Esophagus (tissue), 2 donors: ENCODE measurements at regions not wholly inside any gene's neighbourhood (a gene's known extent, or its start where the extent isn't known, plus 50 kb on each side); places are given as distances from the start of the nearest gene placed in this dataset.
"Not testable (repeated sequence)": the region's sequence is repeated elsewhere in the genome, so short reads cannot be mapped to it uniquely, and the experiment has no call there.

Experiments used
- H3K27ac ChIP-seq, 2 donors: one replicate each; pipeline ENCODE4 v1.5.1; 2013; ENCODE audit warnings: low read depth in 2 of 2, mild to moderate bottlenecking in 2 of 2, inconsistent platforms in 1 of 2, low read length in 1 of 2, moderate library complexity in 1 of 2
- H3K27me3 ChIP-seq, 2 donors: one replicate each; pipeline ENCODE4 v1.6.1; 2013; ENCODE audit warnings: low read length in 2 of 2, control low read depth in 1 of 2, mild to moderate bottlenecking in 1 of 2; ENCODE audit not compliant: insufficient read depth in 2 of 2, control insufficient read depth in 1 of 2
- H3K36me3 ChIP-seq, 2 donors: one replicate each; pipeline ENCODE4 v1.6.1; 2013; ENCODE audit warnings: low read length in 1 of 2; ENCODE audit not compliant: control insufficient read depth in 2 of 2, insufficient read depth in 2 of 2
- H3K4me1 ChIP-seq, 2 donors: one replicate each; pipeline ENCODE4 v1.6.1; 2013; ENCODE audit warnings: low read length in 1 of 2; ENCODE audit not compliant: control insufficient read depth in 2 of 2, insufficient read depth in 2 of 2
- H3K4me3 ChIP-seq, 2 donors: one replicate each; pipeline ENCODE4 v1.5.1; 2013; ENCODE audit warnings: low read length in 2 of 2, mild to moderate bottlenecking in 2 of 2, low read depth in 1 of 2, moderate library complexity in 1 of 2
- H3K9me3 ChIP-seq, 2 donors: one replicate each; pipeline ENCODE4 v1.6.1; 2013; ENCODE audit warnings: mild to moderate bottlenecking in 2 of 2, low read depth in 1 of 2, low read length in 1 of 2, moderate library complexity in 1 of 2; ENCODE audit not compliant: control insufficient read depth in 2 of 2, insufficient read depth in 1 of 2
- WGBS, 2 donors: extraction: QIAGEN DNeasy Blood & Tissue Kit; methylation state at CpG; one replicate each; pipeline ENCODE4 v1.1.7; 2013; 5-methylcytosine and 5-hydroxymethylcytosine counted together
- donor health status: healthy with polysubstance abuse.
- donor health status: Bipolar disorder and iron deficiency.

DNA sequence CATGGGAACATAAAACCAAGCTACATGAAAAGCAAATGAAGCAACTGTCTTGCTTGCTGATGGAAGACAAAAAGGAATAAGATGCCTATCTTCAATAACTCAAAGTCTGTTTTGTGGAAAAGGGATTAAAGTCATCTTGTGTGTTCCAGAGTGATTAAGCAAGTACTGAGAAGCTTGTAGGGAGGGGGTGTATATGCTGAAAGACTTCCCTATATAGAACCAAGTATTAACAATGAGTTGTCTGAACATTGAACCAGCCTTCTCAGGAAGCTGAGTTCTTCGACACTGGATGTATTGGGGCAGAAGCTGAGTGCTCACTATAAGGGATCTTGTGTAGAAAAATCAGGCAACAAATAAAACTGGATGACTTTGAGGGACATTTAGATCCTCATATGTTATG is 451.8 kb downstream of the CD83 start:
- Histone ChIP-seq H3K9me3 (no peaks in the 10 kb centered on the region), H3K27me3 (no peaks in the 10 kb centered on the region), H3K4me1 (no peaks in the 10 kb centered on the region), H3K27ac (no peak overlapping the region), H3K4me3 (no peak overlapping the region), H3K36me3 (no peaks in the 10 kb centered on the region)
- WGBS, 2 donors = 77 to 81% methylated on average over 1 of the region's 1 CpG

DNA sequence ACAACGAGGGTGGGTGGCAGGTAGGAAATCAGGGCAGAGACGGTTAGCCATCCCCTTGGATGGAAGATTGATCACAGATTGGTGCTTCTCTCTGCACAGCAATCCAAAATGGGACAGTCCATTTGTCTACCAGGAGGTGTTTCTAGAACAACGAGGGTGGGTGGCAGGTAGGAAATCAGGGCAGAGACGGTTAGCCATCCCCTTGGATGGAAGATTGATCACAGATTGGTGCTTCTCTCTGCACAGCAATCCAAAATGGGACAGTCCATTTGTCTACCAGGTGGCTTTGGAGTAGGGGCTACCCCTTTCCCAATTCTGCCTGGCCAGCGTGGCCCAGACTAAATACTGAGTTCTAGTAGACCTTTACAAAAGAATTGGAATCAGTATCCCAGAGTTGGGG is 452.3 kb downstream of the CD83 start:
- WGBS, 2 donors = 86 to 89% methylated on average over 5 of the region's 5 CpGs
- not testable (repeated sequence) for H3K36me3 ChIP-seq, H3K27me3 ChIP-seq, H3K27ac ChIP-seq, H3K4me1 ChIP-seq, H3K9me3 ChIP-seq, H3K4me3 ChIP-seq

DNA sequence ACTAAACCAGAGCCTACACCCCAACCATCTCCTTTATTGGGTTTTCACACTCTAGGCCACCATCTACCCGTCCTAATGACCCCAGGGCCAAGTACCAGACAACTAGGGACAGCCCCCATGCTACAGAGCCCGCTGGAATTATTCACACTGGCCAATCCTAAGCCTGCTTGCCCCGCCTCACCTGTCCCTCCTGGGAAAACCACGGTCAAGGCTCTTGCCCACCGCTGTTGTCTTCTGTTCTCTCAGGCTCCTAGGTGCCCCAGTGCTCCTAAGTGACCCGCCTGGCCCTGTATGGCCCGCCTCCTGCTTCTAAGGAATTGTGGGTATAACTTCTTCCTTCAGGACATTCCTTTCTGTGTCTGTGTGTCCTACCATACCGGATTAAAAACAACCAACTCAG is 453.4 kb downstream of the CD83 start:
- Histone ChIP-seq H3K4me3 (no peak overlapping the region), H3K36me3 (no peaks in the 10 kb centered on the region), H3K4me1 (no peaks in the 10 kb centered on the region), H3K9me3 (no peaks in the 10 kb centered on the region), H3K27ac (no peak overlapping the region), H3K27me3 (no peaks in the 10 kb centered on the region)
- WGBS, 2 donors = 91 to 92% methylated on average over 8 of the region's 8 CpGs

DNA sequence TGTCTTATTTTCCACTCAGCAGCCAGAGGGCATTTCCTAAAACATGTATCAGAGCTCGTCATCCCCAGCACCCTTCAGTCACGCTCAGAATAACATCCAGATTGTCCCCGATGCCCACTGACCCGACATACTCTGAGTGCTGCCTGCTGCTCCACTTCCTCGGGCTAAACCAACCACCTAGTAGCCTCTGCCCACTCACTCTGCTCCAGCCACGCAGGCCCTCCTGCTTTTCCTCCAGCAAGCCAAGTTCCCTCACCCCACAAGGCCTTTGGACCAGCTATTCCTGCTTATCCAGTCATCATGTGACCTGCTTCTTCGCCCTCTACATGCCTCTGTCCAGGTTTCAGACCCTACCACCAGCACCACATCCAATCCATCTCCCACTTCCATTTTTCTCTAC is 454.2 kb downstream of the CD83 start:
- no peaks in the 10 kb centered on the region for H3K9me3 ChIP-seq
- H3K4me1 ChIP-seq = no peaks in the 10 kb centered on the region
- H3K4me3 ChIP-seq = no peak overlapping the region
- H3K27ac ChIP-seq = no peak overlapping the region
- H3K27me3 ChIP-seq = no peaks in the 10 kb centered on the region
- no peaks in the 10 kb centered on the region for H3K36me3 ChIP-seq
- 86 to 93% methylated on average over 7 of the region's 7 CpGs for WGBS, 2 donors

DNA sequence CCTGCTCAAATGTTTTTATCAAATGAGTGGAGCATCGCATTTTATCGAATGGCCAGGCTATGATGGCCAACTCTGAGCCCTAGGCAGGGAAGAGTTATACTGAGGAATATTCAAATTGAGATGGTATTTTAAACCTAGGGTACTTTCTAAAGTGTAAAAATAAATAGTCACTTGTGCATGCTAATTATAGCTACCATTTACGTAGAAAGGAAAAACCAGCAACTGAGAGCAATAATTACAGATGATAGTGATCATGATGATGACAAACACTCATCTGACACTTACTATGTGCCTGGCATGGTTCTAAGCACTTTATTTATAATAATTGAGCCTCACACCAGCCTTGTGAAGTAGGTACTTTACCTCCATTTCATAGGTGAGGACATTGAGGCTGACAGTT is 455.7 kb downstream of the CD83 start:
- no peaks in the 10 kb centered on the region for H3K27me3 ChIP-seq
- H3K36me3 ChIP-seq = no peaks in the 10 kb centered on the region
- no peak overlapping the region for H3K27ac ChIP-seq
- no peaks in the 10 kb centered on the region for H3K4me1 ChIP-seq
- no peak overlapping the region for H3K4me3 ChIP-seq
- H3K9me3 ChIP-seq = no peaks in the 10 kb centered on the region
- 91 to 92% methylated on average over 3 of the region's 3 CpGs for WGBS, 2 donors

DNA sequence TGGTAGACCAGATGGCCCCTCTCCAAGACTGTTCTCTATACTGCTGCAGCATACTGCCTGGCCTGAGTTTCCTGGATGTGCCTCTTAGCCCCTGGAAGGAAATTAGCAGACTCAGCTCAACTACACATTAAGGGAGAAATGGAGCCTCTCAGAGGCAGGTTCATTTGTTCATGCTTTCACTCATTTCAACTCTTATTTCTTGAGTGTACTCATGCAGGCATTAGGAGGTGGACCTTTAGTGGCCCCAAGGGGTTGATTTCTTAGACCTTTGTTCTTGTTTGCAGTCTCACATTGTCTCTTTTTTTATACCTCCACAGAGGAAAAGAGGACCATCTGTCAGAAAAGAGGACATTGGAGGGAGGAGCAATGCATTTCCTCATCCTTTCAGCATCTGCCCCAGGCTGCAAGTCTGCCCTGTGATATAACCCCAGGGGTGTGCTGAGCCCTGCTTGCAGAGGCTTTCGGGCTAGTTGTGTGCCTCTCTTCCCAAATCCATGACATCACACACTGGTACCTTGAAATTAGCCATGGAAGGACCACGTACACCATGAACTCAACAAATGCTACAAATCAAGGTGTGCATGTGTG is 456.2 kb downstream of the CD83 start:
- no peaks in the 10 kb centered on the region for H3K36me3 ChIP-seq
- WGBS, 2 donors = 85 to 88% methylated on average over 2 of the region's 2 CpGs
- no peaks in the 10 kb centered on the region for H3K9me3 ChIP-seq
- no peak overlapping the region for H3K4me3 ChIP-seq
- no peak overlapping the region for H3K27ac ChIP-seq
- no peaks in the 10 kb centered on the region for H3K4me1 ChIP-seq
- H3K27me3 ChIP-seq = no peaks in the 10 kb centered on the region

DNA sequence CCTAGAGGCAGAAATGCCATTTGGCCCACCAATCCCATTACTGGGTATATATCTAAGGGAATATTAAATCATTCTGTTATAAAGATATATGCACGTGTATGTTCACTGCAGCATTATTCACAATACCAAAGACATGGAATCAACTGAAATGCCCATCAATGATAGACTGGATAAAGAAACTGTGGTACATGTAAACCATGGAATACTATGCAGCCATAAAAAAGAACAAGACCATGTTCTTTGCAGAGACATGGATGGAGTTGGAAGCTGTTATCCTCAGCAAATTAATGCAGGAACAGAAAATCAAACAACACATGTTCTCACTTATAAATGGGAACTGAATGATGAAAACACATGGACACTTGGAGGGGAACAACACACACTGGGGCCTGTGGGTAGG is 458.4 kb downstream of the CD83 start:
- Histone ChIP-seq H3K27me3 (no peaks in the 10 kb centered on the region), H3K9me3 (no peaks in the 10 kb centered on the region), H3K36me3 (no peaks in the 10 kb centered on the region), H3K4me1 (no peaks in the 10 kb centered on the region), H3K4me3 (no peak overlapping the region), H3K27ac (no peak overlapping the region)
- 89 to 95% methylated on average over 1 of the region's 1 CpG for WGBS, 2 donors

DNA sequence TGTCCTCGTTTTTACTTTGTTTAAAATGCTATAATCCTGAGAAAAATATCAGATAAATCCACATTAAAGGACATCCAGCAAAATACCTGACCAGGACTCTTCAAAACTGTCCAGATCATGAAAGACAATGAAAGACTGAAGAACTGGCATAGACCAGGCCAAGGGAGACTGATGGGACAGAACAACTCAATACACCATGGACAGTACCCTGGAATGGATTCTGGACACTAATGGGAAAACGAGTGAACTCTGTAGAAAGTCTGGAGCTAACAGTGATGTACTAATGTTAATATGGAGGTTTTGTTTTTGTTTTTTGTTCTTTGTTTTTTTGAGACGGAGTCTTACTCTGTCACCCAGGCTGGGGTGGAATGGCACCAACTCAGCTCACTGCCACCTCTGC is 461.4 kb downstream of the CD83 start:
- Histone ChIP-seq H3K4me1 (no peaks in the 10 kb centered on the region), H3K4me3 (no peak overlapping the region), H3K27me3 (no peaks in the 10 kb centered on the region), H3K27ac (no peak overlapping the region), H3K36me3 (no peaks in the 10 kb centered on the region), H3K9me3 (no peaks in the 10 kb centered on the region)
- 74 to 80% methylated on average over 3 of the region's 3 CpGs for WGBS, 2 donors

DNA sequence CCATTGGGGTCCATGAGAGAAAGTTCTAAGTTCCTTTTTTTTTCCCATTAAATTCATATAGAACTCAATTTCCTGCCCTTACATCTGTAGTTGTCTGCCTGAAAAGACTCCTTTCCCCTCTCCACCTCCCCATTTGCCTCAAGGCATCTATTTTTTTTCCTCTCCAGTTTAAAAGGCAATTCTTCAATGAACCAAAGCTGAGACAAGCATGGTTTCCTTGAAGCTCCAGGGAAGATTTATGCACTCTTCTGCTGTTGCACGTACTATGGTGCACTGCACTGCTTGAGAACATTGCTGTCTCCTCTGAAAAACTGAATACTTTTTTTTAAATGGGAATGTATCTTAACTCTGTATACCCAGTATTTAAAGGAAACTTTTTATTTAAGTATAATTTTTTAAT is 465.2 kb downstream of the CD83 start:
- Histone ChIP-seq H3K27ac (no peak overlapping the region), H3K36me3 (no peaks in the 10 kb centered on the region), H3K4me3 (no peak overlapping the region), H3K27me3 (no peaks in the 10 kb centered on the region), H3K9me3 (peaks cover 0 to 3% of the 10 kb centered on the region in 2 donors), H3K4me1 (no peaks in the 10 kb centered on the region)
- WGBS, 2 donors = 91 to 98% methylated on average over 1 of the region's 1 CpG

DNA sequence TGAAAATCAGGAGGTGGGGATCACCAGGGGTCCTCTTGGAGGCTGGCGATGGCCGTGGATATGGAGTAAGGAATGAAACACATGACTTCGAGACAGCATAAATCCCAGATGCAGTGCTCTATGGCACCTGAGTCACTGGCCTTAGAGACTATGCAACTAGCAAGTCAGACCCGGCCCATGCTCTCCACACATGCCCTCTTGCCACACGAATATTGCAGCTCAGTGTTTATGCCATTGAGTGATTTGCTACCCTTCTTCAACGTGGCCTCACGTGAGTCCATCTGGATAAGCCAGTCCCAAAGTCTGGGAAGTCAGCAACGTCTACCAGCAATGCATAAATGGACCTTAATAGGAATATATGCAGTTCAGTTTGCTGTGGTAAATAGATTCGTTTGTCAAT is 466.3 kb downstream of the CD83 start:
- H3K4me1 ChIP-seq = no peaks in the 10 kb centered on the region
- H3K4me3 ChIP-seq = no peak overlapping the region
- no peaks in the 10 kb centered on the region for H3K36me3 ChIP-seq
- no peak overlapping the region for H3K27ac ChIP-seq
- WGBS, 2 donors = 67 to 69% methylated on average over 9 of the region's 9 CpGs
- no peaks in the 10 kb centered on the region for H3K27me3 ChIP-seq
- H3K9me3 ChIP-seq = peaks cover 0 to 3% of the 10 kb centered on the region in 2 donors
